ENCODE measurements at regions not wholly inside any gene's neighbourhood (a gene's known extent, or its start where the extent isn't known, plus 50 kb on each side); places are given as distances from the start of the nearest gene placed in this dataset.

GRCh38 chr1:30257322-30257721 lies 466.1 kb downstream of the MATN1 start:
- no peak for TF ChIP-seq POLR2A (IDR thresholded peaks at IDR 0.05; ENCODE audit: low read depth, low read length)
- TF ChIP-seq TAF1 (IDR thresholded peaks at IDR 0.05; ENCODE audit: borderline replicate concordance, low read depth, low read length), result no peak
- TF ChIP-seq POLR2AphosphoS5 (IDR thresholded peaks at IDR 0.05; ENCODE audit: low read depth, low read length), result no peak
